IMR-90 (cell line): ENCODE measurements at regions not wholly inside any gene's neighbourhood (a gene's known extent, or its start where the extent isn't known, plus 50 kb on each side); places are given as distances from the start of the nearest gene placed in this dataset.

Source experiments
- ATAC-seq: fragments of 200-7000 bp; cut with Tn5 transposase; 2 replicates; pipeline ENCODE4 v1.9.1; 2020; ENCODE audit warnings: low read depth, mild to moderate bottlenecking, moderate library complexity
- BruUV-seq: library from RNA; stranded (reverse); fragments of 400-500 nt; replicated peaks from 2 replicates; lab custom pipeline; 2021; lab: Mats Ljungman, UMichigan
- CTCF ChIA-PET: fragments of 300-600 bp; formaldehyde crosslinking; extraction: SDS; loops from one replicate; lab custom pipeline; 2021; ENCODE audit warnings: antibody characterized with exemption; lab: Yijun Ruan, JAX
- POLR2A ChIA-PET: fragments of 300-600 bp; sonication (Branson Sonifier 250); formaldehyde crosslinking; loops from one replicate; lab custom pipeline; 2022; ENCODE audit warnings: antibody characterized with exemption; ENCODE audit not compliant: unreplicated experiment; lab: Charles Lee
- DNase-seq: peaks from one replicate; pipeline ENCODE4 v3.0.0; 2013
- H2AFZ ChIP-seq: replicated peaks from 2 replicates; pipeline ENCODE3; 2013; ENCODE audit warnings: low read length, mild to moderate bottlenecking; ENCODE audit not compliant: poor library complexity
- H2AK5ac ChIP-seq: 2 replicates; pipeline ENCODE4 v1.6.1; 2013; ENCODE audit warnings: low read depth, low read length, inconsistent platforms
- H2AK9ac ChIP-seq: replicated peaks from 2 replicates; pipeline ENCODE3; 2013; ENCODE audit warnings: mild to moderate bottlenecking, low read depth, low read length, moderate library complexity; ENCODE audit not compliant: poor library complexity
- H2BK120ac ChIP-seq: 2 replicates; pipeline ENCODE4 v1.6.1; 2013; ENCODE audit warnings: low read depth, low read length, inconsistent platforms
- H2BK15ac ChIP-seq: 3 replicates; pipeline ENCODE4 v1.6.1; 2013; ENCODE audit warnings: low read depth, low read length, inconsistent platforms
- H2BK20ac ChIP-seq: 2 replicates; pipeline ENCODE4 v1.6.1; 2013; ENCODE audit warnings: low read depth, mild to moderate bottlenecking, inconsistent platforms, low read length, moderate library complexity
- H2BK5ac ChIP-seq: 2 replicates; pipeline ENCODE4 v1.6.1; 2013; ENCODE audit warnings: mild to moderate bottlenecking, low read depth, low read length, inconsistent platforms; ENCODE audit not compliant: poor library complexity, severe bottlenecking
- H3K14ac ChIP-seq: replicated peaks from 2 replicates; pipeline ENCODE4 v1.6.1; 2013; ENCODE audit warnings: low read depth, low read length, inconsistent platforms
- H3K18ac ChIP-seq: 2 replicates; pipeline ENCODE4 v1.6.1; 2013; ENCODE audit warnings: low read depth, low read length, control low read depth
- H3K23ac ChIP-seq: 2 replicates; pipeline ENCODE4 v1.6.1; 2013; ENCODE audit warnings: low read depth, low read length, inconsistent platforms
- H3K27ac ChIP-seq: 2 replicates; pipeline ENCODE4 v1.5.1; 2013; ENCODE audit warnings: mild to moderate bottlenecking, control low read depth, low read length; ENCODE audit not compliant: insufficient read depth
- H3K27me3 ChIP-seq: 2 replicates; pipeline ENCODE4 v1.6.1; 2013; ENCODE audit warnings: low read length; ENCODE audit not compliant: control insufficient read depth, insufficient read depth
- H3K36me3 ChIP-seq: 2 replicates; pipeline ENCODE4 v1.6.1; 2013; ENCODE audit warnings: low read length, mixed read lengths; ENCODE audit not compliant: control insufficient read depth, insufficient read depth
- H3K4ac ChIP-seq: 2 replicates; pipeline ENCODE4 v1.6.1; 2013; ENCODE audit warnings: low read depth, low read length, inconsistent platforms
- H3K4me1 ChIP-seq: 2 replicates; pipeline ENCODE4 v1.6.1; 2013; ENCODE audit warnings: low read length, mixed read lengths; ENCODE audit not compliant: control insufficient read depth, insufficient read depth
- H3K4me2 ChIP-seq: 2 replicates; pipeline ENCODE4 v1.6.1; 2013; ENCODE audit warnings: low read depth, mild to moderate bottlenecking, control low read depth, low read length, moderate library complexity
- H3K4me3 ChIP-seq: 2 replicates; pipeline ENCODE4 v1.5.1; 2013; ENCODE audit warnings: low read depth, mild to moderate bottlenecking, control low read depth, low read length, moderate library complexity; ENCODE audit not compliant: insufficient read depth
- H3K56ac ChIP-seq: 2 replicates; pipeline ENCODE4 v1.6.1; 2013; ENCODE audit warnings: low read length, inconsistent platforms; ENCODE audit not compliant: insufficient read depth; ENCODE audit errors: extremely low read depth
- H3K79me1 ChIP-seq, 2 experiments: 2 replicates each; pipeline ENCODE4 v1.6.1; 2013; ENCODE audit warnings: low read length in 2 of 2, inconsistent platforms in 1 of 2, low read depth in 1 of 2
- H3K9ac ChIP-seq: 2 replicates; pipeline ENCODE4 v1.6.1; 2013; ENCODE audit warnings: low read depth, low read length, control low read depth
- H3K9me1 ChIP-seq: 2 replicates; pipeline ENCODE4 v1.6.1; 2013; ENCODE audit warnings: low read length, inconsistent platforms; ENCODE audit not compliant: insufficient read depth
- H3K9me3 ChIP-seq: 2 replicates; pipeline ENCODE4 v1.6.1; 2013; ENCODE audit warnings: low read length; ENCODE audit not compliant: control insufficient read depth, insufficient read depth
- H4K20me1 ChIP-seq: 2 replicates; pipeline ENCODE4 v1.6.1; 2013; ENCODE audit warnings: low read length, inconsistent platforms; ENCODE audit not compliant: insufficient read depth
- H4K5ac ChIP-seq: 2 replicates; pipeline ENCODE4 v1.6.1; 2013; ENCODE audit warnings: mild to moderate bottlenecking, low read depth, low read length, control low read depth
- H4K8ac ChIP-seq, 2 experiments: 2 replicates each; pipeline ENCODE4 v1.6.1; 2013; ENCODE audit warnings: low read depth in 2 of 2, low read length in 2 of 2, control low read depth in 1 of 2, inconsistent platforms in 1 of 2
- H4K91ac ChIP-seq: 2 replicates; pipeline ENCODE4 v1.6.1; 2013; ENCODE audit warnings: low read depth, low read length, inconsistent platforms; ENCODE audit not compliant: insufficient read depth
- FOS ChIP-seq: fragments of 150-350 bp; IDR thresholded peaks from 2 replicates; pipeline ENCODE4 v1.6.1; 2016; ENCODE audit warnings: low read depth, low read length
- MXI1 ChIP-seq: IDR thresholded peaks from 2 replicates; pipeline ENCODE4 v1.6.1; 2012; ENCODE audit warnings: low read depth, mild to moderate bottlenecking, low read length, moderate library complexity, borderline replicate concordance
- NFE2L2 ChIP-seq: fragments of 150-350 bp; IDR thresholded peaks from 2 replicates; pipeline ENCODE4 v1.6.1; 2016; ENCODE audit warnings: low read depth, mild to moderate bottlenecking, low read length
- POLR2A ChIP-seq: IDR thresholded peaks from 2 replicates; pipeline ENCODE4 v1.6.1; 2012; ENCODE audit warnings: mild to moderate bottlenecking, low read depth, low read length
- RCOR1 ChIP-seq: IDR thresholded peaks from 2 replicates; pipeline ENCODE4 v1.6.1; 2012; ENCODE audit warnings: mild to moderate bottlenecking, low read length, improper control_type of control experiment; ENCODE audit not compliant: insufficient replicate concordance
- RFX5 ChIP-seq: IDR thresholded peaks from 2 replicates; pipeline ENCODE4 v1.8.0; 2012; ENCODE audit warnings: low read depth, mild to moderate bottlenecking, low read length, moderate library complexity
- SMC3 ChIP-seq: fragments of 150-350 bp; IDR thresholded peaks from 2 replicates; pipeline ENCODE4 v1.6.1; 2016; ENCODE audit warnings: low read depth, mild to moderate bottlenecking, antibody characterized with exemption, low read length, moderate library complexity
- WGBS, 2 experiments: methylation state at CpG; one replicate each; pipeline versions ENCODE4 v1.1.5 to v1.1.7; 2013; ENCODE audit warnings: missing lambda C conversion rate in 2 of 2; ENCODE audit not compliant: insufficient read length in 1 of 2; ENCODE audit errors: extremely low coverage in 2 of 2; 5-methylcytosine and 5-hydroxymethylcytosine counted together
- dilution Hi-C: fragments of 300-500 bp; cut with HindIII; formaldehyde crosslinking; loops from one replicate; pipeline ENCODE4 v1.14.3; 2018; ENCODE audit warnings: low sequenced_read_pairs; ENCODE audit not compliant: unreplicated experiment
- in situ Hi-C: fragments of 300-500 bp; cut with MboI; formaldehyde crosslinking; loops from 3 replicates; pipeline ENCODE4 v1.14.3; 2019; ENCODE audit warnings: low sequenced_read_pairs, inconsistent platforms, mixed read lengths
- intact Hi-C: fragments of 100-400 bp; cut with micrococcal nuclease; formaldehyde crosslinking; loops from 2 replicates; pipeline ENCODE4 v1.10.0; 2022
- TF ChIP-seq, protein P1 (sequence below): fragments of 150-350 bp; IDR thresholded peaks from 2 replicates; pipeline ENCODE4 v1.6.1; 2016; ENCODE audit warnings: low read depth, mild to moderate bottlenecking, low read length, moderate library complexity, borderline replicate concordance

DNA sequence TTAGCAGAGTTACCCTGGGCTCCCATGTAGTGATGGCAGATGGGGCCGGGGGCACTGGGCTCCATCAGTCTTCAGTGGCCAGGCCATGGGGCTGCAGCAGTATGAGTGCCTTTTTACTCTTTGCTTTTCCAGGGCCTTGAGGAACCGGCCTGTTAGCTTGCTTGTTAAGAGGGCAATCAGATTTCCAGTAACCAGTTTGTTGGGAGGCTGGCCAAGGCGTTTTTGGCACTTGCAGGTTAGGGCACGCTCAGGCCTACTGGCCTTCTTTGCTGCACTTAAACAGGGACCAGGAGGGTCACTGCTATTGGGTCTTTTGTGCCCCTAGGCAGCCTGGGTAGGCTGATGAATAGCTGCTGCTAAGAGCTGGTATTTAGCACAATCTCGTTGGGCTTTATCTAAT lies 415.4 kb upstream of the USP9Y start:
- Histone ChIP-seq H3K27me3 (no peaks in the 10 kb centered on the region), H3K9me3 (no peaks in the 10 kb centered on the region), H3K4me3 (no peak overlapping the region), H3K27ac (no peak overlapping the region), H4K20me1 (no peaks in the 10 kb centered on the region), H3K14ac (no peak overlapping the region), H2AK5ac (no peak overlapping the region), H3K79me1 (no peaks in the 10 kb centered on the region), H2BK20ac (no peak overlapping the region), H2AK9ac (no peak overlapping the region), H3K4me1 (no peaks in the 10 kb centered on the region), H4K5ac (no peak overlapping the region), H3K9me1 (no peaks in the 10 kb centered on the region), H3K4me2 (no peak overlapping the region), H3K56ac (no peak overlapping the region), H4K8ac (no peak overlapping the region), H4K91ac (no peak overlapping the region), H3K9ac (no peak overlapping the region), H3K18ac (no peak overlapping the region), H3K23ac (no peak overlapping the region), H2BK5ac (no peak overlapping the region), H2BK15ac (no peak overlapping the region), H3K36me3 (no peaks in the 10 kb centered on the region), H2AFZ (no peak overlapping the region), H2BK120ac (no peak overlapping the region), H3K4ac (no peak overlapping the region)
- WGBS, 2 experiments: no CpG with 5 or more reads among the region's 5 CpGs
- in situ Hi-C loops (no loop called here), dilution Hi-C loops (no loop called here), intact Hi-C loops (no loop called here)
- POLR2A ChIA-PET: no interaction called here
- ATAC-seq (no peak), DNase-seq (no peak)
- no TSS peak for BruUV-seq
- TF ChIP-seq, protein P1, sequence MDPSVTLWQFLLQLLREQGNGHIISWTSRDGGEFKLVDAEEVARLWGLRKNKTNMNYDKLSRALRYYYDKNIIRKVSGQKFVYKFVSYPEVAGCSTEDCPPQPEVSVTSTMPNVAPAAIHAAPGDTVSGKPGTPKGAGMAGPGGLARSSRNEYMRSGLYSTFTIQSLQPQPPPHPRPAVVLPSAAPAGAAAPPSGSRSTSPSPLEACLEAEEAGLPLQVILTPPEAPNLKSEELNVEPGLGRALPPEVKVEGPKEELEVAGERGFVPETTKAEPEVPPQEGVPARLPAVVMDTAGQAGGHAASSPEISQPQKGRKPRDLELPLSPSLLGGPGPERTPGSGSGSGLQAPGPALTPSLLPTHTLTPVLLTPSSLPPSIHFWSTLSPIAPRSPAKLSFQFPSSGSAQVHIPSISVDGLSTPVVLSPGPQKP: no peak
- no peak for TF ChIP-seq RFX5
- TF ChIP-seq FOS: no peak
- TF ChIP-seq RCOR1: no peak
- TF ChIP-seq NFE2L2: no peak
- TF ChIP-seq POLR2A: no peak
- TF ChIP-seq SMC3: no peak
- TF ChIP-seq MXI1: no peak
- CTCF ChIA-PET: no interaction called here
